Mesenchymal stem cell (in vitro differentiated cells and primary cell): ENCODE measurements at regions not wholly inside any gene's neighbourhood (a gene's known extent, or its start where the extent isn't known, plus 50 kb on each side); places are given as distances from the start of the nearest gene placed in this dataset.

Source experiments
- DNase-seq: peaks from one replicate; pipeline ENCODE4 v3.0.0-alpha.2; 2013
- H2AFZ ChIP-seq: one replicate; pipeline ENCODE4 v1.6.1; 2013; ENCODE audit warnings: low read depth, mild to moderate bottlenecking, control low read depth, inconsistent platforms, low read length, moderate library complexity
- H2AK5ac ChIP-seq: 2 replicates; pipeline ENCODE4 v1.6.1; 2013; ENCODE audit warnings: low read length, moderate library complexity, mild to moderate bottlenecking, inconsistent platforms; ENCODE audit not compliant: severe bottlenecking
- H2BK120ac ChIP-seq: one replicate; pipeline ENCODE4 v1.6.1; 2013; ENCODE audit warnings: low read depth, mild to moderate bottlenecking, inconsistent platforms, low read length, moderate library complexity
- H2BK12ac ChIP-seq, 2 experiments: one replicate each; pipeline ENCODE4 v1.6.1; 2013; ENCODE audit warnings: inconsistent platforms in 2 of 2, low read length in 2 of 2, mild to moderate bottlenecking in 2 of 2, moderate library complexity in 2 of 2, control low read depth in 1 of 2
- H2BK15ac ChIP-seq: one replicate; pipeline ENCODE4 v1.6.1; 2013; ENCODE audit warnings: mild to moderate bottlenecking, low read depth, inconsistent platforms; ENCODE audit not compliant: poor library complexity, severe bottlenecking
- H2BK5ac ChIP-seq: 2 replicates; pipeline ENCODE4 v1.6.1; 2013; ENCODE audit warnings: low read depth, mild to moderate bottlenecking, low read length, control low read depth, inconsistent platforms; ENCODE audit not compliant: poor library complexity, severe bottlenecking
- H3K14ac ChIP-seq, 2 experiments: one replicate each; pipeline ENCODE4 v1.6.1; 2013; ENCODE audit warnings: inconsistent platforms in 2 of 2, low read length in 2 of 2, control low read depth in 1 of 2, mild to moderate bottlenecking in 1 of 2, moderate library complexity in 1 of 2
- H3K18ac ChIP-seq, 2 experiments: one replicate each; pipeline ENCODE4 v1.6.1; 2013; ENCODE audit warnings: inconsistent platforms in 2 of 2, low read length in 2 of 2, control low read depth in 1 of 2, low read depth in 1 of 2, mild to moderate bottlenecking in 1 of 2
- H3K23ac ChIP-seq, 2 experiments: one replicate each; pipeline ENCODE4 v1.6.1; 2013; ENCODE audit warnings: inconsistent platforms in 2 of 2, low read length in 2 of 2, mild to moderate bottlenecking in 2 of 2, moderate library complexity in 2 of 2, control low read depth in 1 of 2
- H3K27ac ChIP-seq: 2 replicates; pipeline ENCODE4 v1.5.1; 2013; ENCODE audit warnings: mild to moderate bottlenecking, moderate library complexity, low read length, control low read depth, inconsistent platforms; ENCODE audit not compliant: poor library complexity, severe bottlenecking
- H3K27me3 ChIP-seq, 2 experiments: 2 replicates each; pipeline versions ENCODE4 v1.6.1 to v1.7.0; 2013; ENCODE audit warnings: low read length in 2 of 2, mild to moderate bottlenecking in 2 of 2, moderate library complexity in 2 of 2, control low read depth in 1 of 2, inconsistent platforms in 1 of 2; ENCODE audit not compliant: control insufficient read depth in 1 of 2, insufficient read depth in 1 of 2
- H3K36me3 ChIP-seq, 2 experiments: 2 replicates each; pipeline versions ENCODE4 v1.6.1 to v1.7.0; 2013; ENCODE audit warnings: low read length in 2 of 2, control low read depth in 1 of 2, inconsistent platforms in 1 of 2, low read depth in 1 of 2, mild to moderate bottlenecking in 1 of 2; ENCODE audit not compliant: insufficient read depth in 2 of 2, control insufficient read depth in 1 of 2
- H3K4ac ChIP-seq, 2 experiments: one replicate each; pipeline ENCODE4 v1.6.1; 2013; ENCODE audit warnings: inconsistent platforms in 2 of 2, low read length in 2 of 2, mild to moderate bottlenecking in 2 of 2, moderate library complexity in 2 of 2, control low read depth in 1 of 2, low read depth in 1 of 2
- H3K4me1 ChIP-seq: 2 replicates; pipeline ENCODE4 v1.6.1; 2013; ENCODE audit warnings: low read depth, low read length, control low read depth; ENCODE audit not compliant: control insufficient read depth, insufficient read depth
- H3K4me2 ChIP-seq: 2 replicates; pipeline ENCODE4 v1.6.1; 2013; ENCODE audit warnings: low read length, mild to moderate bottlenecking, inconsistent platforms; ENCODE audit not compliant: poor library complexity, severe bottlenecking
- H3K4me3 ChIP-seq, 2 experiments: 2 replicates each; pipeline versions ENCODE4 v1.5.1 to v1.7.0; 2013; ENCODE audit warnings: low read length in 2 of 2, mild to moderate bottlenecking in 2 of 2, control low read depth in 1 of 2, low read depth in 1 of 2; ENCODE audit not compliant: insufficient read depth in 1 of 2
- H3K79me1 ChIP-seq: replicated peaks from 2 replicates; pipeline ENCODE4 v1.6.1; 2013; ENCODE audit warnings: mild to moderate bottlenecking, control low read depth, low read length, inconsistent platforms; ENCODE audit not compliant: poor library complexity, severe bottlenecking
- H3K9ac ChIP-seq: 2 replicates; pipeline ENCODE4 v1.7.0; 2013; ENCODE audit warnings: mild to moderate bottlenecking, low read length, moderate library complexity
- H3K9me3 ChIP-seq: 2 replicates; pipeline ENCODE4 v1.7.0; 2013; ENCODE audit warnings: mild to moderate bottlenecking, low read length; ENCODE audit not compliant: control insufficient read depth
- H4K8ac ChIP-seq: one replicate; pipeline ENCODE4 v1.6.1; 2013; ENCODE audit warnings: inconsistent platforms, mild to moderate bottlenecking, low read length, moderate library complexity
- H4K91ac ChIP-seq: one replicate; pipeline ENCODE4 v1.6.1; 2013; ENCODE audit warnings: mild to moderate bottlenecking, low read length, inconsistent platforms
- WGBS: methylation state at CpG from one replicate; pipeline ENCODE4 v1.1.7; 2013; ENCODE audit warnings: mixed read lengths; 5-methylcytosine and 5-hydroxymethylcytosine counted together

- H2AK5ac ChIP-seq, result no peak overlapping the region
- H3K4me3 ChIP-seq, result no peak overlapping the region
- no peaks in the 10 kb centered on the region for H3K27me3 ChIP-seq
- no peak overlapping the region for H3K27ac ChIP-seq
- no peak overlapping the region for H2BK15ac ChIP-seq
- no peak overlapping the region for H2BK12ac ChIP-seq
- H3K4me2 ChIP-seq, result no peak overlapping the region
- H4K91ac ChIP-seq, result no peak overlapping the region
- H2BK120ac ChIP-seq, result no peak overlapping the region
- H3K9ac ChIP-seq, result no peak overlapping the region
- DNase-seq, result no peak
- H3K14ac ChIP-seq, result no peak overlapping the region
- H2AFZ ChIP-seq, result no peak overlapping the region
- H2BK5ac ChIP-seq, result no peak overlapping the region
- no peaks in the 10 kb centered on the region for H3K4me1 ChIP-seq
- peaks cover 3% of the 10 kb centered on the region for H3K9me3 ChIP-seq
- no peak overlapping the region for H4K8ac ChIP-seq
- no peak overlapping the region for H3K18ac ChIP-seq
- H3K23ac ChIP-seq, result no peak overlapping the region
- WGBS, result 55% methylated on average over 2 of the region's 4 CpGs
- H3K79me1 ChIP-seq, result no peaks in the 10 kb centered on the region
- no peaks in the 10 kb centered on the region for H3K36me3 ChIP-seq
- H3K4ac ChIP-seq, result no peak overlapping the region
These were observed 1122.0 kb upstream of the ALCAM start for GRCh38 chr3:104244680-104245220.

- H2BK12ac ChIP-seq, result no peak overlapping the region
- H3K4ac ChIP-seq, result no peak overlapping the region
- no peak overlapping the region for H3K9ac ChIP-seq
- no peak for DNase-seq
- H3K36me3 ChIP-seq, result no peaks in the 10 kb centered on the region
- no peak overlapping the region for H2AK5ac ChIP-seq
- no peaks in the 10 kb centered on the region for H3K27me3 ChIP-seq
- no peak overlapping the region for H3K4me3 ChIP-seq
- no peak overlapping the region for H3K18ac ChIP-seq
- no peaks in the 10 kb centered on the region for H3K4me1 ChIP-seq
- H2BK15ac ChIP-seq, result no peak overlapping the region
- no peak overlapping the region for H2BK120ac ChIP-seq
- H4K8ac ChIP-seq, result no peak overlapping the region
- peaks cover 3% of the 10 kb centered on the region for H3K9me3 ChIP-seq
- whole genome bisulfite sequencing, result 88% methylated on average over 1 of the region's 3 CpGs
- no peak overlapping the region for H3K14ac ChIP-seq
- H4K91ac ChIP-seq, result no peak overlapping the region
- H3K27ac ChIP-seq, result no peak overlapping the region
- H2AFZ ChIP-seq, result no peak overlapping the region
- H3K4me2 ChIP-seq, result no peak overlapping the region
- no peak overlapping the region for H3K23ac ChIP-seq
- no peak overlapping the region for H2BK5ac ChIP-seq
- no peaks in the 10 kb centered on the region for H3K79me1 ChIP-seq
These were observed 1121.4 kb upstream of the ALCAM start for GRCh38 chr3:104245261-104245660.

GRCh38 chr3:104245981-104246380 is 1120.7 kb upstream of the ALCAM start:
- H3K14ac ChIP-seq, result no peak overlapping the region
- no peak overlapping the region for H2AFZ ChIP-seq
- no peak overlapping the region for H2BK12ac ChIP-seq
- H2BK120ac ChIP-seq, result no peak overlapping the region
- H3K18ac ChIP-seq, result no peak overlapping the region
- H4K91ac ChIP-seq, result no peak overlapping the region
- peaks cover 3% of the 10 kb centered on the region for H3K9me3 ChIP-seq
- H2AK5ac ChIP-seq, result no peak overlapping the region
- H3K23ac ChIP-seq, result no peak overlapping the region
- H3K9ac ChIP-seq, result no peak overlapping the region
- no peak overlapping the region for H2BK5ac ChIP-seq
- H3K36me3 ChIP-seq, result no peaks in the 10 kb centered on the region
- no peak overlapping the region for H3K4ac ChIP-seq
- no peak overlapping the region for H3K4me2 ChIP-seq
- DNase-seq, result no peak
- H3K4me1 ChIP-seq, result no peaks in the 10 kb centered on the region
- no peak overlapping the region for H3K4me3 ChIP-seq
- H3K27ac ChIP-seq, result no peak overlapping the region
- no peaks in the 10 kb centered on the region for H3K27me3 ChIP-seq
- H4K8ac ChIP-seq, result no peak overlapping the region
- no peaks in the 10 kb centered on the region for H3K79me1 ChIP-seq
- H2BK15ac ChIP-seq, result no peak overlapping the region
- 45% methylated on average over 1 of the region's 2 CpGs for WGBS

- Histone ChIP-seq H3K36me3 (no peaks in the 10 kb centered on the region), H3K27ac (no peak overlapping the region), H3K4me3 (no peak overlapping the region), H4K8ac (no peak overlapping the region), H3K9me3 (no peaks in the 10 kb centered on the region), H2BK12ac (no peak overlapping the region), H3K14ac (no peak overlapping the region), H3K79me1 (no peaks in the 10 kb centered on the region), H3K23ac (no peak overlapping the region), H3K4me1 (no peaks in the 10 kb centered on the region), H2AK5ac (no peak overlapping the region), H2AFZ (no peak overlapping the region), H3K4ac (no peak overlapping the region), H3K9ac (no peak overlapping the region), H3K18ac (no peak overlapping the region), H4K91ac (no peak overlapping the region), H2BK120ac (no peak overlapping the region), H3K4me2 (no peak overlapping the region), H2BK15ac (no peak overlapping the region), H2BK5ac (no peak overlapping the region), H3K27me3 (no peaks in the 10 kb centered on the region)
- DNase-seq, result peak; percentile 65
- 61% methylated on average over 3 of the region's 4 CpGs for WGBS
These were observed 1109.2 kb upstream of the ALCAM start for GRCh38 chr3:104257486-104257885.
